GM23338 (cell line): ENCODE measurements at regions not wholly inside any gene's neighbourhood (a gene's known extent, or its start where the extent isn't known, plus 50 kb on each side); places are given as distances from the start of the nearest gene placed in this dataset.

Experiments
- ATAC-seq: fragments of 200-7000 bp; cut with Tn5 transposase; 3 replicates; pipeline ENCODE4 v1.9.1; 2020
- DNase-seq: peaks from one replicate; pipeline ENCODE4 v3.0.0-alpha.2; 2015; ENCODE audit warnings: low spot score
- H2AFZ ChIP-seq: fragments of 200-600 bp; sonication (generic); 2 replicates; pipeline ENCODE4 v1.8.0; 2016; ENCODE audit warnings: antibody characterized with exemption, mild to moderate bottlenecking, moderate library complexity
- H3F3A ChIP-seq: fragments of 200-600 bp; sonication (generic); replicated peaks from 2 replicates; pipeline ENCODE4 v1.8.0; 2017; ENCODE audit warnings: antibody characterized with exemption, mixed run types, low read depth
- H3K27ac ChIP-seq: fragments of 200-600 bp; sonication (generic); 2 replicates; pipeline ENCODE4 v1.6.1; 2016; ENCODE audit warnings: low read depth
- H3K27me3 ChIP-seq: fragments of 200-600 bp; sonication (generic); 2 replicates; pipeline ENCODE4 v1.8.0; 2016; ENCODE audit warnings: mild to moderate bottlenecking, mixed run types, moderate library complexity; ENCODE audit not compliant: insufficient read depth
- H3K36me3 ChIP-seq: fragments of 200-600 bp; sonication (generic); 2 replicates; pipeline ENCODE4 v1.8.0; 2016; ENCODE audit warnings: mild to moderate bottlenecking; ENCODE audit not compliant: insufficient read depth
- H3K4me1 ChIP-seq: fragments of 200-600 bp; sonication (generic); 2 replicates; pipeline ENCODE4 v1.8.0; 2016; ENCODE audit warnings: mild to moderate bottlenecking, moderate library complexity; ENCODE audit not compliant: insufficient read depth
- H3K4me2 ChIP-seq: fragments of 200-600 bp; sonication (generic); 2 replicates; pipeline ENCODE4 v1.7.1; 2017; ENCODE audit warnings: mixed run types
- H3K4me3 ChIP-seq: fragments of 200-600 bp; sonication (generic); 2 replicates; pipeline ENCODE4 v1.6.1; 2016; ENCODE audit warnings: mixed run types
- H3K79me2 ChIP-seq: fragments of 200-600 bp; sonication (generic); replicated peaks from 2 replicates; pipeline ENCODE4 v1.8.0; 2017; ENCODE audit warnings: mild to moderate bottlenecking; ENCODE audit not compliant: insufficient read depth
- H3K9me2 ChIP-seq: fragments of 200-600 bp; sonication (generic); 2 replicates; pipeline ENCODE4 v1.8.0; 2017; ENCODE audit not compliant: insufficient read depth
- H4K20me1 ChIP-seq: fragments of 200-600 bp; sonication (generic); replicated peaks from 2 replicates; pipeline ENCODE4 v1.8.0; 2017; ENCODE audit warnings: mild to moderate bottlenecking; ENCODE audit not compliant: insufficient read depth
- H3K27ac Mint-ChIP-seq: 2 replicates; pipeline ENCODE4 v1.8.0; 2020; ENCODE audit warnings: inconsistent platforms, mild to moderate bottlenecking, moderate library complexity, mixed read lengths
- H3K27me3 Mint-ChIP-seq: 3 replicates; pipeline ENCODE4 v1.8.0; 2022; ENCODE audit warnings: low read depth, mild to moderate bottlenecking, moderate library complexity, mixed read lengths, inconsistent platforms; ENCODE audit not compliant: insufficient read depth, poor library complexity
- H3K36me3 Mint-ChIP-seq: 3 replicates; pipeline ENCODE4 v1.8.0; 2021; ENCODE audit warnings: low read depth, mild to moderate bottlenecking, inconsistent platforms, moderate library complexity, mixed read lengths
- H3K4me1 Mint-ChIP-seq: 3 replicates; pipeline ENCODE4 v1.8.0; 2020; ENCODE audit warnings: mild to moderate bottlenecking, inconsistent platforms, mixed read lengths
- H3K4me3 Mint-ChIP-seq: 3 replicates; pipeline ENCODE4 v1.8.0; 2021; ENCODE audit warnings: moderate library complexity, mild to moderate bottlenecking, inconsistent platforms, mixed read lengths
- H3K9me3 Mint-ChIP-seq: 3 replicates; pipeline ENCODE4 v1.8.0; 2020; ENCODE audit warnings: moderate library complexity, mild to moderate bottlenecking, inconsistent platforms, mixed read lengths
- CREB1 ChIP-seq: fragments of 250-450 bp; sonication (Bioruptor Pico); IDR thresholded peaks from 2 replicates; pipeline ENCODE4 v1.5.0; 2020; ENCODE audit warnings: low read depth, mild to moderate bottlenecking, moderate library complexity
- EZH2phosphoT487 ChIP-seq: fragments of 200-600 bp; sonication (generic); IDR thresholded peaks from one replicate; pipeline ENCODE4 v1.8.1; 2018; ENCODE audit warnings: antibody characterized with exemption; ENCODE audit not compliant: unreplicated experiment
- JUNB ChIP-seq: IDR thresholded peaks from one replicate; pipeline ENCODE4 v1.6.1; 2016; ENCODE audit warnings: antibody characterized with exemption; ENCODE audit not compliant: unreplicated experiment
- NANOG ChIP-seq: IDR thresholded peaks from 2 replicates; pipeline ENCODE4 v1.6.1; 2016; ENCODE audit warnings: antibody characterized with exemption, borderline replicate concordance
- POLR2AphosphoS5 ChIP-seq: IDR thresholded peaks from 2 replicates; pipeline ENCODE4 v1.6.1; 2016; ENCODE audit warnings: antibody characterized with exemption, low read depth
- STAT1 ChIP-seq: IDR thresholded peaks from one replicate; pipeline ENCODE4 v1.6.1; 2016; ENCODE audit warnings: antibody characterized with exemption; ENCODE audit not compliant: unreplicated experiment
- ZNF114 ChIP-seq: fragments of 250-450 bp; sonication (Bioruptor Pico); IDR thresholded peaks from 2 replicates; pipeline ENCODE4 v1.5.0; 2020; ENCODE audit warnings: mild to moderate bottlenecking, moderate library complexity
- ZNF331 ChIP-seq: fragments of 250-450 bp; sonication (Bioruptor Pico); IDR thresholded peaks from 2 replicates; pipeline ENCODE4 v1.5.0; 2020; ENCODE audit warnings: low read depth, mild to moderate bottlenecking, moderate library complexity
- TF ChIP-seq, protein P1 (sequence below): IDR thresholded peaks from one replicate; pipeline ENCODE4 v1.6.1; 2018; ENCODE audit warnings: antibody characterized with exemption; ENCODE audit not compliant: unreplicated experiment
- TF ChIP-seq, protein P2 (sequence below): IDR thresholded peaks from 2 replicates; pipeline ENCODE4 v1.6.1; 2016; ENCODE audit warnings: antibody characterized with exemption
- TF ChIP-seq, protein P3 (sequence below), 2 experiments: fragments of 200-600 bp in 1 of 2; sonication (generic) in 1 of 2; conservative IDR thresholded peaks; 2 replicates each; pipeline versions ENCODE4 v1.5.1 to v1.6.1; 2016 to 2017; ENCODE audit warnings: antibody characterized with exemption in 2 of 2, low read depth in 2 of 2, mild to moderate bottlenecking in 2 of 2, moderate library complexity in 1 of 2

DNA sequence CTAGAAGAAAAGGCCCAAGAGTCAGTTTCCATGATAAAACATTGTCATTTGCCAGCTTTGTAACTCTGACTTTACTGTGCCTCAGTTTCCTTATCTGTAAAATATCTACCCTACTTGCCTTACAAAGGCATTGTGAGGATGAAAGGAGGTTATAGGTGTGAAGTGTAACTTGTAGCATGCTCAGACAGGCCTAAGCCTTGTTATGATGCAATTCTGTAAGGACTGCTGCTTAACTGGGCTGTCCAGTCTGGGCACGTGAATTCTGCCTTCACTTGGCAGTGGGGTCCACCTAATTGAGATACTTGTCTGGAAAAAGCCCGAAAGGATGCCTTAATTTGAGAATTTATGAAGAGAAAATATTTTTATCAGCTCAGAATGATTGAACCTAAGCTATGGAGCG, 114.5 kb upstream of the DYRK2 start:
- Mint-ChIP-seq H3K9me3 (no peaks in the 10 kb centered on the region), H3K27ac (no peak overlapping the region), H3K4me3 (no peak overlapping the region), H3K36me3 (peaks cover 6% of the 10 kb centered on the region; the same call in 1 of the 3 replicates), H3K4me1 (peaks cover 35% of the 10 kb centered on the region), H3K27me3 (peaks cover 8% of the 10 kb centered on the region)
- Histone ChIP-seq H3K4me3 (no peak overlapping the region), H3K79me2 (no peaks in the 10 kb centered on the region), H4K20me1 (no peaks in the 10 kb centered on the region), H3K9me2 (peaks cover 16% of the 10 kb centered on the region), H3K36me3 (no peaks in the 10 kb centered on the region), H3F3A (no peaks in the 10 kb centered on the region), H3K4me2 (no peak overlapping the region), H3K27ac (no peak overlapping the region), H2AFZ (no peak overlapping the region), H3K27me3 (no peaks in the 10 kb centered on the region), H3K4me1 (peaks cover 20% of the 10 kb centered on the region)
- no peak for ATAC-seq
- DNase-seq: no peak
- TF ChIP-seq CREB1 (CRISPR knock-in tag) (no peak), POLR2AphosphoS5 (no peak), JUNB (no peak), EZH2phosphoT487 (no peak), ZNF331 (no peak), ZNF114 (CRISPR knock-in tag) (no peak), NANOG (no peak)
- TF ChIP-seq, protein P1, sequence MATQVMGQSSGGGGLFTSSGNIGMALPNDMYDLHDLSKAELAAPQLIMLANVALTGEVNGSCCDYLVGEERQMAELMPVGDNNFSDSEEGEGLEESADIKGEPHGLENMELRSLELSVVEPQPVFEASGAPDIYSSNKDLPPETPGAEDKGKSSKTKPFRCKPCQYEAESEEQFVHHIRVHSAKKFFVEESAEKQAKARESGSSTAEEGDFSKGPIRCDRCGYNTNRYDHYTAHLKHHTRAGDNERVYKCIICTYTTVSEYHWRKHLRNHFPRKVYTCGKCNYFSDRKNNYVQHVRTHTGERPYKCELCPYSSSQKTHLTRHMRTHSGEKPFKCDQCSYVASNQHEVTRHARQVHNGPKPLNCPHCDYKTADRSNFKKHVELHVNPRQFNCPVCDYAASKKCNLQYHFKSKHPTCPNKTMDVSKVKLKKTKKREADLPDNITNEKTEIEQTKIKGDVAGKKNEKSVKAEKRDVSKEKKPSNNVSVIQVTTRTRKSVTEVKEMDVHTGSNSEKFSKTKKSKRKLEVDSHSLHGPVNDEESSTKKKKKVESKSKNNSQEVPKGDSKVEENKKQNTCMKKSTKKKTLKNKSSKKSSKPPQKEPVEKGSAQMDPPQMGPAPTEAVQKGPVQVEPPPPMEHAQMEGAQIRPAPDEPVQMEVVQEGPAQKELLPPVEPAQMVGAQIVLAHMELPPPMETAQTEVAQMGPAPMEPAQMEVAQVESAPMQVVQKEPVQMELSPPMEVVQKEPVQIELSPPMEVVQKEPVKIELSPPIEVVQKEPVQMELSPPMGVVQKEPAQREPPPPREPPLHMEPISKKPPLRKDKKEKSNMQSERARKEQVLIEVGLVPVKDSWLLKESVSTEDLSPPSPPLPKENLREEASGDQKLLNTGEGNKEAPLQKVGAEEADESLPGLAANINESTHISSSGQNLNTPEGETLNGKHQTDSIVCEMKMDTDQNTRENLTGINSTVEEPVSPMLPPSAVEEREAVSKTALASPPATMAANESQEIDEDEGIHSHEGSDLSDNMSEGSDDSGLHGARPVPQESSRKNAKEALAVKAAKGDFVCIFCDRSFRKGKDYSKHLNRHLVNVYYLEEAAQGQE: no peak
- TF ChIP-seq, protein P2, sequence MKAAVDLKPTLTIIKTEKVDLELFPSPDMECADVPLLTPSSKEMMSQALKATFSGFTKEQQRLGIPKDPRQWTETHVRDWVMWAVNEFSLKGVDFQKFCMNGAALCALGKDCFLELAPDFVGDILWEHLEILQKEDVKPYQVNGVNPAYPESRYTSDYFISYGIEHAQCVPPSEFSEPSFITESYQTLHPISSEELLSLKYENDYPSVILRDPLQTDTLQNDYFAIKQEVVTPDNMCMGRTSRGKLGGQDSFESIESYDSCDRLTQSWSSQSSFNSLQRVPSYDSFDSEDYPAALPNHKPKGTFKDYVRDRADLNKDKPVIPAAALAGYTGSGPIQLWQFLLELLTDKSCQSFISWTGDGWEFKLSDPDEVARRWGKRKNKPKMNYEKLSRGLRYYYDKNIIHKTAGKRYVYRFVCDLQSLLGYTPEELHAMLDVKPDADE: no peak

DNA sequence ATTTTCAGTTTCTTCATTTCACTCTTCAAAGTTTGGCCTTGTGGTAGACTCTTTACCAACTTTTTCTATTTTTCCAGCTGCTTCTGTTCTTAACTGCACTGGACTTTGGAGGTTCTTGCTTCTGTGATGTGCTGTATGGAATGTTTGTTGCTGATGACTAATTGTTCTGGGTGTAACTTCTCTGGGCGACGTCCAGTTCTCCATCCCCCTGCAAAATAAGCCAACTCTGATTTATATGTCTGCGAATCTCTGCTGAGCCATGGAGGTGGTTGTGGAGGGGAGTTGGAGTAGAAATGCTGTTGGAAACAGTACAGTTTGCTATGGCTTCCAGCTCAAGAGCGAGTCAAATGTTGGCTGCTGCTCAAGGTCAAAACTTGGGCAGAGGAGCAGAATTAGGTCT, 113.9 kb upstream of the DYRK2 start:
- ATAC-seq (no peak), DNase-seq (no peak)
- Mint-ChIP-seq H3K9me3 (no peaks in the 10 kb centered on the region), H3K4me3 (no peak overlapping the region), H3K27ac (peak overlapping the region; percentile 53; the same call in 1 of the 2 replicates), H3K27me3 (peaks cover 5% of the 10 kb centered on the region), H3K36me3 (peaks cover 6% of the 10 kb centered on the region; the same call in 1 of the 3 replicates), H3K4me1 (peaks cover 37% of the 10 kb centered on the region)
- no peaks in the 10 kb centered on the region for H3F3A ChIP-seq
- H3K4me2 ChIP-seq: peak overlapping the region; percentile 30; the same call in 1 of the 2 replicates
- peaks cover 20% of the 10 kb centered on the region for H3K4me1 ChIP-seq
- H3K79me2 ChIP-seq: no peaks in the 10 kb centered on the region
- H3K36me3 ChIP-seq: no peaks in the 10 kb centered on the region
- H2AFZ ChIP-seq: no peak overlapping the region
- H3K4me3 ChIP-seq: no peak overlapping the region
- H3K9me2 ChIP-seq: peaks cover 16% of the 10 kb centered on the region
- no peaks in the 10 kb centered on the region for H4K20me1 ChIP-seq
- no peaks in the 10 kb centered on the region for H3K27me3 ChIP-seq
- H3K27ac ChIP-seq: no peak overlapping the region
- TF ChIP-seq, protein P3, sequence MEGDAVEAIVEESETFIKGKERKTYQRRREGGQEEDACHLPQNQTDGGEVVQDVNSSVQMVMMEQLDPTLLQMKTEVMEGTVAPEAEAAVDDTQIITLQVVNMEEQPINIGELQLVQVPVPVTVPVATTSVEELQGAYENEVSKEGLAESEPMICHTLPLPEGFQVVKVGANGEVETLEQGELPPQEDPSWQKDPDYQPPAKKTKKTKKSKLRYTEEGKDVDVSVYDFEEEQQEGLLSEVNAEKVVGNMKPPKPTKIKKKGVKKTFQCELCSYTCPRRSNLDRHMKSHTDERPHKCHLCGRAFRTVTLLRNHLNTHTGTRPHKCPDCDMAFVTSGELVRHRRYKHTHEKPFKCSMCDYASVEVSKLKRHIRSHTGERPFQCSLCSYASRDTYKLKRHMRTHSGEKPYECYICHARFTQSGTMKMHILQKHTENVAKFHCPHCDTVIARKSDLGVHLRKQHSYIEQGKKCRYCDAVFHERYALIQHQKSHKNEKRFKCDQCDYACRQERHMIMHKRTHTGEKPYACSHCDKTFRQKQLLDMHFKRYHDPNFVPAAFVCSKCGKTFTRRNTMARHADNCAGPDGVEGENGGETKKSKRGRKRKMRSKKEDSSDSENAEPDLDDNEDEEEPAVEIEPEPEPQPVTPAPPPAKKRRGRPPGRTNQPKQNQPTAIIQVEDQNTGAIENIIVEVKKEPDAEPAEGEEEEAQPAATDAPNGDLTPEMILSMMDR (conservative IDR thresholded peaks at IDR 0.05; ENCODE audit: low read depth in 2 of 2): no peak
- no peak for TF ChIP-seq JUNB
- TF ChIP-seq, protein P1: no peak
- no peak for TF ChIP-seq EZH2phosphoT487
- TF ChIP-seq STAT1: no peak
